HepG2 (cell line): ENCODE measurements at regions not wholly inside any gene's neighbourhood (a gene's known extent, or its start where the extent isn't known, plus 50 kb on each side); places are given as distances from the start of the nearest gene placed in this dataset.

Experiments used
- ATAC-seq: fragments of 200-7000 bp; cut with Tn5 transposase; 3 replicates; pipeline ENCODE4 v1.9.1; 2020; ENCODE audit warnings: mild to moderate bottlenecking, moderate library complexity
- BruUV-seq: library from RNA; stranded (reverse); fragments of 400-500 nt; replicated peaks from 2 replicates; lab custom pipeline; 2021; lab: Mats Ljungman, UMichigan
- CTCF ChIA-PET: fragments of 300-600 bp; formaldehyde crosslinking; extraction: SDS; loops from one replicate; lab custom pipeline; 2021; ENCODE audit warnings: low total read pairs, inconsistent platforms, low intra/inter-chr PET ratio; lab: Yijun Ruan, JAX
- POLR2A ChIA-PET: fragments of 350-600 bp; sonication (Branson Sonifier 250); formaldehyde crosslinking; loops from one replicate; lab custom pipeline; 2020; ENCODE audit warnings: antibody characterized with exemption, inconsistent platforms; lab: Yijun Ruan, JAX
- DNase-seq: peaks from one replicate; pipeline ENCODE4 v3.0.0-alpha.2; 2015; ENCODE audit warnings: low spot score
- FAIRE-seq: peaks from 3 replicates; lab custom pipeline; 2011; peaks lifted over from hg19 to GRCh38; lab: Jason Lieb, UNC
- H2AFZ ChIP-seq: one replicate; pipeline ENCODE4 v1.6.1; 2011; ENCODE audit warnings: low read length, inconsistent platforms
- H3K27ac ChIP-seq: fragments of 300-600 bp; 3 replicates; pipeline ENCODE4 v1.8.0; 2011; ENCODE audit warnings: mixed run types, mild to moderate bottlenecking, mixed read lengths, low read length, inconsistent platforms; ENCODE audit not compliant: insufficient read depth; ENCODE audit errors: extremely low read length
- H3K27me3 ChIP-seq, 2 experiments: fragments of 200-600 bp in 1 of 2; 2 replicates in 1 of 2; 3 replicates in 1 of 2; pipeline versions ENCODE4 v1.6.0 to v1.8.0; 2011; ENCODE audit warnings: low read length in 2 of 2, mild to moderate bottlenecking in 2 of 2, moderate library complexity in 2 of 2, inconsistent platforms in 1 of 2; ENCODE audit not compliant: insufficient read depth in 2 of 2, control insufficient read depth in 1 of 2
- H3K36me3 ChIP-seq, 2 experiments: fragments of 200-600 bp in 1 of 2; replicated peaks in 1 of 2; 2 replicates in 1 of 2; 3 replicates in 1 of 2; pipeline versions ENCODE4 v1.5.1 to v1.8.0; 2011; ENCODE audit warnings: low read length in 2 of 2, inconsistent platforms in 1 of 2; ENCODE audit not compliant: insufficient read depth in 2 of 2, control insufficient read depth in 1 of 2
- H3K4me1 ChIP-seq: 2 replicates; pipeline ENCODE4 v1.5.1; 2012; ENCODE audit warnings: low read length, inconsistent platforms; ENCODE audit not compliant: insufficient read depth
- H3K4me2 ChIP-seq: 2 replicates; pipeline ENCODE4 v1.6.0; 2011; ENCODE audit warnings: low read depth, low read length, inconsistent platforms
- H3K4me3 ChIP-seq, 3 experiments: fragments of 200-600 bp in 1 of 3; sonication (generic), shearing (Covaris generic) in 1 of 3; replicated peaks in 1 of 3; 2 replicates each; pipeline ENCODE4 v1.5.1; 2011 to 2016; ENCODE audit warnings: low read length in 3 of 3, inconsistent platforms in 2 of 3, low read depth in 2 of 3, mild to moderate bottlenecking in 2 of 3, control low read depth in 1 of 3, mixed read lengths in 1 of 3; ENCODE audit not compliant: insufficient read depth in 1 of 3
- H3K79me2 ChIP-seq: one replicate; pipeline ENCODE4 v1.6.1; 2011; ENCODE audit warnings: low read length, inconsistent platforms; ENCODE audit not compliant: insufficient read depth
- H3K9ac ChIP-seq: 2 replicates; pipeline ENCODE4 v1.6.0; 2011; ENCODE audit warnings: mild to moderate bottlenecking, low read depth, low read length, inconsistent platforms; ENCODE audit not compliant: insufficient read depth
- H3K9me3 ChIP-seq: 2 replicates; pipeline ENCODE4 v1.5.1; 2012; ENCODE audit warnings: mild to moderate bottlenecking, low read length
- H4K20me1 ChIP-seq: 2 replicates; pipeline ENCODE4 v1.6.0; 2011; ENCODE audit warnings: inconsistent platforms, mild to moderate bottlenecking, low read length, moderate library complexity; ENCODE audit not compliant: insufficient read depth
- ATF3 ChIP-seq: sonication (generic); formaldehyde crosslinking; IDR thresholded peaks from 2 replicates; pipeline ENCODE4 v1.4.0; 2020; ENCODE audit warnings: missing genetic modification reagents
- CBX5 ChIP-seq: sonication (generic); formaldehyde crosslinking; IDR thresholded peaks from 2 replicates; pipeline ENCODE4 v1.4.0; 2020; ENCODE audit warnings: missing genetic modification reagents, borderline replicate concordance
- E2F1 ChIP-seq: sonication (generic); formaldehyde crosslinking; IDR thresholded peaks from 2 replicates; pipeline ENCODE4 v1.5.0; 2020; ENCODE audit warnings: missing genetic modification reagents
- EHMT2 ChIP-seq: fragments of 200-600 bp; sonication (generic); IDR thresholded peaks from 2 replicates; pipeline ENCODE4 v1.7.0; 2017; ENCODE audit warnings: antibody characterized with exemption, low read depth, low read length, borderline replicate concordance
- HIVEP1 ChIP-seq: sonication (generic); formaldehyde crosslinking; IDR thresholded peaks from 2 replicates; pipeline ENCODE4 v1.4.0; 2020; ENCODE audit warnings: mild to moderate bottlenecking, missing genetic modification reagents
- HNF4A ChIP-seq: sonication (generic); formaldehyde crosslinking; IDR thresholded peaks from 2 replicates; pipeline ENCODE4 v1.4.0; 2020; ENCODE audit warnings: missing genetic modification reagents
- KDM6A ChIP-seq: IDR thresholded peaks from 2 replicates; pipeline ENCODE4 v1.6.1; 2016; ENCODE audit warnings: low read depth
- MBNL3 ChIP-seq: fragments of 250-450 bp; sonication (Bioruptor Pico); conservative IDR thresholded peaks from 2 replicates; pipeline ENCODE4 v1.8.0; 2022; ENCODE audit warnings: mild to moderate bottlenecking, inconsistent platforms
- MXI1 ChIP-seq: IDR thresholded peaks from 3 replicates; pipeline ENCODE4 v1.6.1; 2012; ENCODE audit warnings: low read depth, low read length, inconsistent platforms, borderline replicate concordance
- TEAD3 ChIP-seq: optimal IDR thresholded peaks from 2 replicates; pipeline ENCODE3; 2016; ENCODE audit warnings: borderline replicate concordance
- THAP11 ChIP-seq: IDR thresholded peaks from 2 replicates; pipeline ENCODE4 v1.6.1; 2016; ENCODE audit warnings: missing biosample characterization, missing genetic modification reagents
- TRIM24 ChIP-seq: sonication (generic); formaldehyde crosslinking; IDR thresholded peaks from 2 replicates; pipeline ENCODE4 v1.8.0; 2022; ENCODE audit warnings: mild to moderate bottlenecking, missing genetic modification reagents
- ZNF124 ChIP-seq: sonication (generic); formaldehyde crosslinking; IDR thresholded peaks from 2 replicates; pipeline ENCODE4 v1.4.0; 2020; ENCODE audit warnings: missing genetic modification reagents
- ZNF446 ChIP-seq: sonication (generic); formaldehyde crosslinking; IDR thresholded peaks from 2 replicates; pipeline ENCODE4 v1.5.0; 2020; ENCODE audit warnings: mild to moderate bottlenecking, missing genetic modification reagents
- ZNF451 ChIP-seq: sonication (generic); formaldehyde crosslinking; IDR thresholded peaks from 2 replicates; pipeline ENCODE4 v1.5.0; 2020; ENCODE audit warnings: mild to moderate bottlenecking, missing genetic modification reagents
- ZSCAN5A ChIP-seq: sonication (generic); formaldehyde crosslinking; IDR thresholded peaks from 2 replicates; pipeline ENCODE4 v1.8.0; 2022; ENCODE audit warnings: mild to moderate bottlenecking, missing genetic modification reagents, borderline replicate concordance
- WGBS: methylation state at CpG from one replicate; pipeline ENCODE4 v1.1.6; 2017; ENCODE audit warnings: low lambda C conversion rate; 5-methylcytosine and 5-hydroxymethylcytosine counted together
- in situ Hi-C: cut with HindIII; loops from 2 replicates; pipeline ENCODE4 v1.10.0; 2017; ENCODE audit warnings: low pct_unique_long_range_greater_than_20kb; ENCODE audit not compliant: extremely low pct_ligation_motif_present
- intact Hi-C: fragments of 100-400 bp; cut with micrococcal nuclease; formaldehyde crosslinking; loops from one replicate; pipeline ENCODE4 v1.10.0; 2022; ENCODE audit not compliant: unreplicated experiment
- TF ChIP-seq, protein P1 (sequence below): sonication (generic); formaldehyde crosslinking; IDR thresholded peaks from 2 replicates; pipeline ENCODE4 v1.8.0; 2023; ENCODE audit warnings: mild to moderate bottlenecking, missing genetic modification reagents

DNA sequence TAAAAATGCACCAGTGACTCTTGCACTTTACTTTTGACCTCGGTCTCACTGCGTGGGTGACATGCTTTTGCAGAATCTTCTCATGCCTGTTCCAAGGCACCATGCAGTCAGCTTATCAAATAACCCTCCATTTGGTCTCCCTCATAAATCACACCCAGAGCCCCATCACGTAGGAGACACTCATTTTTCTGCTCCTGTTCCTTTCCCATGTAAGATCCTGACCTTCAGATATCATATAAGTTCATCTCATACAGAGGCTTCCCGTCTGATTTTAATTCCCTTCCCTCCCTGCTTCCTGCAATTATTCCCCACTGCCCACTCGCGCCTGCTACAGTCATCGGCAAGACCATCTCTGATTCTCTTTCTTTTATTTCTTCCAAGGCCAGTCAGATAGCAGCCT, 1226.3 kb upstream of the AUTS2 start:
- Histone ChIP-seq H4K20me1 (no peaks in the 10 kb centered on the region), H2AFZ (no peak overlapping the region), H3K27ac (no peak overlapping the region), H3K4me3 (no peak overlapping the region), H3K4me1 (no peaks in the 10 kb centered on the region), H3K9me3 (peaks cover 12% of the 10 kb centered on the region; the same call in 1 of the 2 replicates), H3K9ac (no peak overlapping the region), H3K27me3 (no peaks in the 10 kb centered on the region), H3K4me2 (no peak overlapping the region), H3K36me3 (no peaks in the 10 kb centered on the region), H3K79me2 (no peaks in the 10 kb centered on the region)
- TF ChIP-seq, protein P1, sequence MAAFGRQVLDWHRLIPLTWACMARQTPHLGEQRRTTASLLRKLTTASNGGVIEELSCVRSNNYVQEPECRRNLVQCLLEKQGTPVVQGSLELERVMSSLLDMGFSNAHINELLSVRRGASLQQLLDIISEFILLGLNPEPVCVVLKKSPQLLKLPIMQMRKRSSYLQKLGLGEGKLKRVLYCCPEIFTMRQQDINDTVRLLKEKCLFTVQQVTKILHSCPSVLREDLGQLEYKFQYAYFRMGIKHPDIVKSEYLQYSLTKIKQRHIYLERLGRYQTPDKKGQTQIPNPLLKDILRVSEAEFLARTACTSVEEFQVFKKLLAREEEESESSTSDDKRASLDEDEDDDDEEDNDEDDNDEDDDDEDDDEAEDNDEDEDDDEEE (CRISPR knock-in tag), result no peak
- TF ChIP-seq ZNF451 (CRISPR knock-in tag) (no peak), ZNF124 (no peak), ZNF446 (CRISPR knock-in tag) (no peak)
- FAIRE-seq (no peak), ATAC-seq (no peak), DNase-seq (no peak)
- ChIA-PET CTCF (no interaction called here), POLR2A (no interaction called here)
- 39% methylated on average over 7 of the region's 7 CpGs for WGBS
- in situ Hi-C loops, result no loop called here
- intact Hi-C loops, result no loop called here
- no TSS peak for BruUV-seq

- POLR2A ChIA-PET, result no interaction called here
- no TSS peak for BruUV-seq
- no peak for TF ChIP-seq MBNL3 (CRISPR knock-in tag)
- TF ChIP-seq ZSCAN5A (CRISPR knock-in tag), result no peak
- no peak for TF ChIP-seq CBX5
- TF ChIP-seq HNF4A (CRISPR knock-in tag), result no peak
- TF ChIP-seq EHMT2, result no peak
- no peak for TF ChIP-seq TRIM24
- TF ChIP-seq ATF3 (CRISPR knock-in tag), result no peak
- no peak for TF ChIP-seq THAP11
- no peak for TF ChIP-seq HIVEP1 (CRISPR knock-in tag)
- no peak for TF ChIP-seq KDM6A
- TF ChIP-seq TEAD3 (CRISPR knock-in tag), result no peak
- no peak for TF ChIP-seq E2F1
- TF ChIP-seq MXI1, result no peak
These were observed 1222.1 kb upstream of the AUTS2 start for GRCh38 chr7:68376131-68376661.

More at GRCh38 chr7:68376131-68376661, 1222.1 kb upstream of the AUTS2 start:
- DNase-seq (no peak), FAIRE-seq (no peak), ATAC-seq (no peak)
- H2AFZ ChIP-seq, result no peak overlapping the region
- no peaks in the 10 kb centered on the region for H4K20me1 ChIP-seq
- H3K4me1 ChIP-seq, result no peaks in the 10 kb centered on the region
- no peaks in the 10 kb centered on the region for H3K36me3 ChIP-seq
- H3K27ac ChIP-seq, result no peak overlapping the region
- CTCF ChIA-PET, result no interaction called here
- H3K4me2 ChIP-seq, result no peak overlapping the region
- intact Hi-C loops (no loop called here), in situ Hi-C loops (no loop called here)
- WGBS, result 0% methylated on average over 2 of the region's 2 CpGs
- H3K9me3 ChIP-seq, result peaks cover 20% of the 10 kb centered on the region; the same call in 1 of the 2 replicates
- H3K9ac ChIP-seq, result no peak overlapping the region
- H3K79me2 ChIP-seq, result no peaks in the 10 kb centered on the region
- H3K4me3 ChIP-seq, result no peak overlapping the region
- no peaks in the 10 kb centered on the region for H3K27me3 ChIP-seq
